Activated gamma-delta T cell treated with anti-CD3 and anti-CD28 coated beads, Interleukin-2, amount 50 U/mL, for 16 hours (primary cell): ENCODE measurements at regions not wholly inside any gene's neighbourhood (a gene's known extent, or its start where the extent isn't known, plus 50 kb on each side); places are given as distances from the start of the nearest gene placed in this dataset.

Experiments used
- DNase-seq: peaks from one replicate; pipeline ENCODE4 v3.0.0-alpha.2; 2020; ENCODE audit warnings: low read depth

DNA sequence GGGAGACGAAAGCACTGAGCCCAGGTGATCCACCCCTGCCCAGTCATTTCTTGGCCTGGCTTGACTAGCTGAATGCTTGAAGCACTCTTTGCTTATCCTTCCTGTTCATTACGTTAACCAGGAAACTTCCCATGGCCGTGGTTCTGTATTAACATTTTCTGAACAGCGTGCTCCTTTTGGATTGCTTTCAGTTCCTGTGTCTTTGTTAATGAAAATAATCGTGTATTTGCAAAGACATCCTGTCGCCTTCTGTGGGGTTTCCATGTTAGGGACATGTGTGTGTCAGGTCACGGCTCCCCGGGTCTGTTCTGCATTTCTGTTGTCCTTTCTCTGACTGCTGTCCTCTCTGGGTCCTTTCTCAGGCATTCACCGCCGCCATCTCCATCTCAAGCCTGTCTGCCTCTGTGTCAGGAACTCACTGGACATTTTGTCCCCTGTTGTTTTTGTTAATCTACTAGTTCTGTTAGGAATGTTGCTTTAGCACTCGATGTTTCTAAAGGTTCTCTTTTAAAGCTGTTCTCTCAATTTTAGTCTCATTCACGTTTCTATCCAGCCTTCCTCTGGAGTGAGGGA lies 434.1 kb upstream of the HS6ST1 start:
- no peak for DNase-seq

DNA sequence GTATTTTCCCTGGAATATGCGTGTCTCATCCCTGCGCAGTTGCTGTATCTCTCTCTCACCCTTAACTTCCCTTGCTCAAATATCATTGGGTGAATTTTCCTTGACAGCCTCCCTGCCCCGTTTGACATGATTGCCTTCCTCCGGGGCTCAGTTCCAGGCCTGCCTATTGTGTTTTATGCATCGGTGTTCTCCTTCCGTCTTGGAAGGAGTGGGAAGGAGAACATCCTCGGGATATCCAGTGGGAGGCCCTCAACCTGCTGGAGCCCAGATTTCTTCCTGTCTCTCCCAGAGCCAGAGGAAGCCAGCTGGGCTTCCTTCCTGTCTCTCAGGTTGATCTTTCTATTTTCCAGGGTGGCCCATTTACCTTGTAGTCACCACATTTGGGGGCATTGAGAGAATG lies 434.7 kb upstream of the HS6ST1 start:
- DNase-seq: no peak

DNA sequence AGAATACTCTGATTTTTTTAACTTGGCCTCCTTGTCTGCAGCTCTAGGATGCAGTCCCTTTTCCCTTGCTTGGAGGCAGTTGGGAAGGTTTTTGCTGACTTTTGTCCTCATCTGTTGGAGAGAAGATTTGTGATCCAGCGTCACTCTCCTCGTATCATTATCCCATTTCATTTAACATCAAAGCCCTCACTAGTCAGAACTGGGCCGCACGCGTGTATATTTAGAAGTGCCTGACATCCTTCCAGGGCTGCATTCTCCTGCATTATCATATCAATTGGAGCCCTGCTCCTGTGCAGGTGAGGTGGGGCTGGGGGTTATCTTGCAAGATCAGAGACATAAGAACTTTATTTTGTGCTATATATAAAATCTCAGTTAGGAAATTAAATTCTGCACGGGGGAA lies 435.1 kb upstream of the HS6ST1 start:
- no peak for DNase-seq

DNA sequence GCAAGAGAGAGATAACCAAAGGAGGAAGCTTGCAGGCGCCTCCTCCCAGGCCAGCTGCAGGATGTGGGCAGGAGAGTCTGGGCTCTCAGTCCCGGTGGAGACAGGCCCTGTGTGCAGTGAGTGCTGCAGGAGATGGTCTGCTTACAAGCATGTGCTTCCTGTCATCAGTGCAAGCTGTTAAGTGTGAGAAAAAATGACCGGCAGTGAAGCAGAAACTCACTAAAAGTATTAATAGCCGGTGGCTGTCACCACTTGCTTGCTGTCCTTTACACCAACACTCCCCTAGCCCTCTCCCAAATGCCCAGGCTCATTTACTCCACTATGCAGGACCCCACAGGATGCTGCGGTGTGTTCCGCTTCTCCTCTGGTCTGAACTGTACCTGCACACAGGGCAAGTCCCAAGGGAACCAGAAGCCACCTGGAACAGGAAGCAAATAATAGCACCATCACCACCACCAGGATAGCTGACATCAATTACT lies 435.6 kb upstream of the HS6ST1 start:
- no peak for DNase-seq

DNA sequence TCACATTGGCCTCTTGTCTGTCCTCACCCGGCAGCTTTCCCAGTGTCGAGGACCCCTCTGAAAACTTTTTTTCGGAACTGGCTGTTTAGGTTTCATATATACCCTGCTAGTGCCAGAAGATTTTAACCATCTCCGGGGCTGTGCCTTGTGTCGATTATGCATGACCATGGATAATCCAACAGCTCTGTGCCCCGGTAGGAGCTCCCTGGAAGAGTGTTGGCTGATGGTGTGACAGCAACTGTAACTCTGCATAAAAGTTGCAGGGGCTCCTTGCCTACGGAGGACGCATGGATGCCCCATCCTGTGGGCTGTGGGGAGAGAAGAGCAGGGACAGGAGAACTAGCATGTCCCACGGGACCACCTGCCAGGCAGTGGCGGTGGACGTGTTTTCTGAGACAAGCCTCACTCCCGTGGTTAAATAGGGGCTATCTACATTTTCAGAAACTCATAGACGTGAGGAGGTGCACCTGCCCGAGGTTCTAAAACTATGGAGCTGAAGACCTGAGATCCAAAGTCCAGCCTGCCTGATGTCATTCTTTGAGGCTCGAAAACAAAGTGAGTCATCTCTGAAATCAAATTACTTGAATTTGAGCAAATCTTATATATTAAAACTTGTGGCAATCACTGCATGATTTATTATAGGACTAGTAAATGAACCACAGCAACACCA lies 437.2 kb upstream of the HS6ST1 start:
- DNase-seq: no peak

- no peak for DNase-seq
Observed at GRCh38 chr2:128756365-128756717, 437.7 kb upstream of the HS6ST1 start.

GRCh38 chr2:128765811-128766210 lies 447.1 kb upstream of the HS6ST1 start:
- DNase-seq: no peak

DNA sequence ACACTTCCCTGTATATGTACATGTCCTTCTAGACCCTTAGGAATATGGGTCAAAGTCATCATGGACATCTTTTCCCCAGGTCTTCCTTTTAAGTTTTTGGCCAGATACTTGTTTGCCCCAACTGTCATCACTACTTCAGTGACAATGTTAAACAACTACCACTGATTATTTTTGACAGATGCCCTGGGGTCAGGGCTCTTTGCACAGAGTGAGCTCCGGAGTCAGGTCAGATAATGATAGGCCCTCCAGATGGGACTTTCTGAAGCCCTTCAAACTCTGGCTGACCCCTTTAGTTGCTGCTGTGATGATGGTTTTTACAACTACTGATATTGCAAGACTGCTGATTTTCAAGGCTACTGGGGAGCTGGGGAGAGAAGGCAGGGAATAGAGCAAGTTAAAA lies 449.4 kb upstream of the HS6ST1 start:
- no peak for DNase-seq

GRCh38 chr2:128769457-128770142 lies 450.9 kb upstream of the HS6ST1 start:
- no peak for DNase-seq

GRCh38 chr2:128770143-128771085 lies 451.7 kb upstream of the HS6ST1 start:
- no peak for DNase-seq

GRCh38 chr2:128771401-128771800 lies 452.7 kb upstream of the HS6ST1 start:
- no peak for DNase-seq

DNA sequence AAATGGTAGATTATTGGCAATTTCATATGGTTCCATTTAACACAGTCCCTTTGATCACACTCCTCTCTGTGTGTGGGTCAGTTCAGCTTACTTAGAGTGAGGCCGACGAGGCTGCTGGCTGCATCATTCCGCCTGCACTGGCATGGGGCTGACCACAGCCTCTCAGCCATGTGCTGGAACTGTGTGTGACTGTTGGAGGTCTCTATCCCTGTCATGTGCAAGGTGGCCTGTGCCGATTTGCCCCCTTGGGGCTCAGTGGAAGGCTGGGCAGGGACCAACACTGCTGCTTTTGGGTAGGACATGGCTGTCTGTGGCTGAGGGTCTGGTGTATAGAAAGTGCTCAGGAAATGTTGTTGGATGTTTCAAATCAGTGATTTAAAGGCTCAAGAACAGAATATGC lies 454.0 kb upstream of the HS6ST1 start:
- DNase-seq: no peak

DNA sequence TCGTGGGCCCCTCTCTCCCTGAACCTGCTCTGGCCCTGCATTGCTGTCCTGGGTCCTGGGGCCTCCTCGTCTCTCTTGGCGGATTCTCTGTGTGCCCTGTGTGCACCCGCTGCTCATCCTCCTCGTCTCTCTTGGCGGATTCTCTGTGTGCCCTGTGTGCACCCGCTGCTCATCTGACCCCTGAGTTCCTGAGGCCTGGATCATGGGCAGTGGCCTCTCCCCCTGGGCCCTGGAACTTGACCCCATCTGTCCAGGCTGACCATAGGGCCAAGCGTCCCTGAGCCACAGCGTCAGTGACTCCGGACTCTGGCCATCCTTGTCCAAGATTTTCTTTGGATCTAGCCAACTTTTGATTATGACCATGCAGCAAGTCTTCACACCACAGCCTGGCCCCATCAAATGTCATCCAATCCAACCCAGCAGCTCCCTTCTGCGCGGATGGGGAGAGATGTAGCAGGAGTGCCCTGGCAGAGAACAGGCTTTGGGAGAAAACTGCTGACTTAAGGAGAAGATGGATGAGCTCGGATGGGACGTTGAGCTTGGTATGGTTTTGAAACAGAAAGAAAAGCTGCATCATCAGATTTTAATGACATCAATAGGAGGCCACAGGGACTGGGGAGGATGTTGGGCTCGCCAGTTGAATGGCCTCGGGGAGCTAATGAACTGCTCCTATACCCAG lies 455.1 kb upstream of the HS6ST1 start:
- no peak for DNase-seq

DNA sequence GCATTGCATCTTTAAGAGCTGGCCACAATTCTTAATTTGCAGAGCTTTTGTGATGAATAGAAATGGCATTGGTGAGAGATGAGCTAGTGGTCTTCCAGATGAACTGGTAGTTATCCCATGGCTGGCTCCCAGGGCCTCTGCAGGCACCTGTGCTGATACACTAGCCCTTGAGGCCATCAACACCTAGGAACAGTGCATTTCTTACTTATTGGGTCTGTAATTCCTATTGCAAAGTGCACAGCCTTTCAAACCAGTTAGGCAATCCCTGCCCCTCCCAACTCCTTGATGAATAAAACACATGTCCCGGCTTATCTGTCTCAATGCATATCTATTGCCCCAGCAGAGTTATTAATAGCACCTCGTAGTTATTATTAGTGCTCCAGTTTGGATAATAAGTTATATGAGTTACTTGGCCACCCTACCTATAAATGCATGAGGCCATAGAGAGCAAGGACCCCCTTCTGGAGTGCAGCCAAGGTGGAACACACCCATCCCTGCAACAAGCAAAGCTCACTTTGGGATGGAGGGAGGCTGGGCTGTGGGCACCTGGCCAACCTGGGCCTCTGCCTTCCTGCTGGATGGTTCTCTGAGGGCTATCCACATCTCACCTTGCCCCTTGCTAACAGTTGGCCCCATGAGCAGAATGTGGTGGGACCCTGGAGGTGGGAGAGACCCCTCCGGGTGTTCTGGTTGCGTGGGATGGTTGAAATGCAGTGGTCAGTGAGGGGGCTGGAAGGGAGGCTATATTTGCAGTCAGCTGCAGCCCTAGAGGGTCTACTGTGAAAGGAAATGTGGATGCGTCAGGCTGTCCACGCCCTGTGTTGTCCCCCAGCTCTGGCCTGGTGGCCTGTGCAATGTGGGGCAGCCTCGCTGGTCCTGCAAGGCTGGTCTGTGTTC lies 455.9 kb upstream of the HS6ST1 start:
- DNase-seq: no peak

DNA sequence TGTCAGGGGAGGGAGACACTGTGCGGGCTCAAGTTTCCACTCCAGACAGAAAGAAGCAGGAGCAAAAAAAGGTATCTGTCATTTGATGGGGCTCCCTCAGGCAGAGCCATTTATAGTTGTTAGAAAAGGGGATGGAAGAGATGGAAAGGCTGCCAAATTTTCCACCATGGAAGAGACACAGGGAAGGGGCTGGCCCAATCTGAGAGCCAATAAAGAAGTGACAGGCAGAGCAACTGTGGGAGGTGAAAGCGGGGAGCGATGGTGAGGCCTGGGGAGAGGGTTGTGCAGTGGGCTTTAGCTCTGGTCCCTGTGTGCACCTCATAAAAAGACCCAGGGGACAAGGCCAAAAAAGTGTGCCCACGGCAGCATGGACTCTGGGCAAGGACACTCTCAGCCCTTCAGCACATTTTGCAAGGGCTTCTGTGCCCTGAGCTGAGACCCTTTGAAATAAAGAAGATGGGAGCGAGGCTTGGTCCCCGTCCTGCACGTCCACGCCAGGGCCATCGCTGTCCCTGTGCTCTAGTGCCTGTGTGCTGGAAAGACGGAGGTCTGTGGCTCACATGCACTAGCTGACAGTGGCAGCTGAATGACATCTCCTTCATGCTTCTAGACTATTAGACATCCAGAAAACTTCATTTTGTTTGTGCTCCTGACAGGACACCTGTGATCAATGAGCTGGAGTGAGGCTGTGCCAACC lies 456.7 kb upstream of the HS6ST1 start:
- no peak for DNase-seq

DNA sequence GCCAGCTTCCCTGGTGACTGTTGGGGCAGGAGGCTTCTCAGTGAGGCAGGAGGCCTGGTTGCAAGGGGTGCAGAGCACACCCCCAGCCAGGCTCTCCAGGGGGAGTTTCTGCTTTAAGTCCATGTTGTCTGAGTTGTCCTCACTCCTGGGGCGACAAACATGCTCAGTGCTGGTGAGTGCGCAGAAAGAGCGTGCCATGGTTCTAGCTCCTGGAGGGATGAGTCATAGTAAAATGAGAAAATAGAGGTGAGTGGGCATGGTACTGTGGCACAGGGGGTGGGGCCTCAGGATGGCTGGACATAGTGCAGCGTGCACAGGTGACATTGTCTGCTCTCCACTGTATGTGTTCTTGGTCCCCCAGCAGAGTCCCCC lies 457.2 kb upstream of the HS6ST1 start:
- DNase-seq: no peak

DNA sequence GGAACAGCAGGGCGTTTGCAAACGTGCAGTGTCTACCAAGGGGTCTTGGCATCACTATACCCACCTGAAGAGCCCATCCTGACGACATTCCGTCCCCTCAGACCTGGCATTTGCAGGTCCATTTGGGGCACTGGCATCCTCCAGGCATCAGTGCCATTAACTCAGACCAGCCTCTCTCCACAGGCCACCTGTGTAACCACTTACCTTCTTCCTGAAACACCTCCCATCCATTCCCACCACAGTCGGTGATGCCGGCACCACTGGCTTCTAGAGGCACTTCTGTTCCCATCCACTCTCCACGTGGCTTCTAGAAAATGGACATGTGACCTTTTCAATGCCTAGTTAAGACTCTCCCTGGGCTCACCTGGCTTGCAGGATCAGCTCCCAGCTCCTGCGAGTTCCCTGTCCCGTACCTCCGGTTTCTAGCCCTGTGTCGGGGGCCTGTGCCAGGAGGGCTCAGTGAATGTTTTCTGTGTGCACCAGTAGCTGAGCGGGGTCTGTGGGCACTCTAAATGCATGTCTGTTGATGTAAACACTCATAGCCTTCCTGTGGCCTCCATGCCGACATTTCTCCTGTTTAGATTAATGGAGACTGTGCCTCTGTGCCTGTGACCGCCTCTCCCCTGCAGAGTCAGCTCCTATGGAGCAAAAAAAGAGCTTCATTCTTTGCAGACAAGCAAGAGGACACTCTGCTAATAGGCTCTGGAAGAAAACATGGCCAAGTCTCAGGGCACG lies 458.0 kb upstream of the HS6ST1 start:
- no peak for DNase-seq

DNA sequence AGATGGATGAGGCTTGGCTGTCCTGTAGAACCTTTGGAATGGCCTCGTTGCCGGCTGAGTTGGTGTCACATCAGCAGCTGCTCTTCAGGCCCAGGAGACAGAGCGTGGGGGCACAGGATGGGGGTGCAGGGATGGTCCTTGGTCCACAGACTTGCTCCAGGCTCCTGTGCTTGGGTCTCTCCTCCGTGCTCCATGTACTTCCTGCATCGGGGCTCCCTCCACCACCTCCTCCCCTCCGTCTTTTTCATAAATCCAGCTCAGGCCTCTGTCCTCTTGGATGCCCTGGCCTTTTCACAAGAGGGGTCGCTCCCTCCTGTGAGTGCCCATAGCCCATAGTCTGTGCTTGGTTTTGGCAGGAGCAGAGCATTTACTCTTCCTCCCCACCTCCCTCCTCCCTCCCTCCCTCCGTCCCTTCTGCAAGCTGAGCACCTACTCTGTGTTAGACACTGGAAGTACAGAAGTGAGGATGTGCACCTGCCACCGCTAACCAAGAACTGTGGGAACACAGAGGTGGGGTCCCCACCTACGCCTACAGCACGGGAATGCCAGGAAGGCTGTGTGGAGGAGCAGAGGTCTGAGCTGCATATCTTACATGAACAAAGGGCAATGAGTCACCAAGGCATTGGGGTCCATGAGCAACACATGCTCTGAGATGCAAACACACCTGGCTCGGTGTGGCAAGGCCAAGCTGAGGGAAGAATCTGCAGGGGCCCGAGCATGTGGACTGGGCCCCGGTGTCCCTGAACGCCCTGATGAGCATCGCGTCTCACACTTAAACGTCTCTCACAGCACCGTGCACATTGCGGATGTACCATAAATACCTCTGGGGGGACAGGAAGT lies 458.7 kb upstream of the HS6ST1 start:
- DNase-seq: no peak

DNA sequence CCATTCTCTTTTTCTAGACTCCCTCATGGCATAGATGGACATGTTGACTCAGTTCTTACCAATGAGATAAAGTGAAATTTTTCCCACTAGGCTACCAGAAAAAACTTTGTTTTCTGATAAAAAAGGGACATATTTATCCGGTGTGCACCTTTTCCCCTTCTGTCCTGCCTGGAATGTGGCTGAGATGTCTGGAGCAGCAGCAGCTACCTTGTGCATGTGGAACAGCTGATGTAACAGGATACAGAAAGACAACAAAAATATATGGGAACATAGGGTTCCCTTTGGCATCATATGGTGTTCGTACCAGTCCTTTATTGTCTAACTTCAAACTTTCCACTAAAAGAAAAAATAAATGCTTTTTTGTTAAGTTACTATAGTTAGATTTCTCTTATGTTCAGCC lies 460.2 kb upstream of the HS6ST1 start:
- DNase-seq: no peak
